Trophoblast cell (in vitro differentiated cells and primary cell): ENCODE measurements at regions not wholly inside any gene's neighbourhood (a gene's known extent, or its start where the extent isn't known, plus 50 kb on each side); places are given as distances from the start of the nearest gene placed in this dataset.
"Not testable (repeated sequence)": the region's sequence is repeated elsewhere in the genome, so short reads cannot be mapped to it uniquely, and the experiment has no call there.

Source experiments
- DNase-seq, 2 donors: peaks; one replicate each; pipeline ENCODE4 v3.0.0-alpha.2; 2016
- H2AFZ ChIP-seq: 2 replicates; pipeline ENCODE4 v1.6.1; 2013; ENCODE audit warnings: low read length, moderate library complexity, mild to moderate bottlenecking; ENCODE audit not compliant: insufficient read depth, poor library complexity
- H2AK5ac ChIP-seq: 2 replicates; pipeline ENCODE4 v1.6.1; 2013; ENCODE audit warnings: mild to moderate bottlenecking, low read length
- H2BK120ac ChIP-seq: 2 replicates; pipeline ENCODE4 v1.6.1; 2013; ENCODE audit warnings: low read length, mild to moderate bottlenecking, moderate library complexity; ENCODE audit not compliant: insufficient read depth, poor library complexity
- H2BK12ac ChIP-seq: 2 replicates; pipeline ENCODE4 v1.6.1; 2013; ENCODE audit warnings: mild to moderate bottlenecking, low read length, moderate library complexity
- H2BK5ac ChIP-seq: 2 replicates; pipeline ENCODE4 v1.6.1; 2013; ENCODE audit warnings: low read length, low read depth, moderate library complexity, mild to moderate bottlenecking; ENCODE audit not compliant: poor library complexity
- H3K14ac ChIP-seq: 2 replicates; pipeline ENCODE4 v1.6.1; 2013; ENCODE audit warnings: mild to moderate bottlenecking, low read length
- H3K18ac ChIP-seq: 2 replicates; pipeline ENCODE4 v1.6.1; 2013; ENCODE audit warnings: mild to moderate bottlenecking, low read length
- H3K23ac ChIP-seq: 2 replicates; pipeline ENCODE4 v1.6.1; 2013; ENCODE audit warnings: low read length
- H3K27ac ChIP-seq: 2 replicates; pipeline ENCODE4 v1.5.1; 2013; ENCODE audit warnings: low read depth, mild to moderate bottlenecking, inconsistent platforms, low read length, moderate library complexity
- H3K27me3 ChIP-seq: 2 replicates; pipeline ENCODE4 v1.6.1; 2013; ENCODE audit warnings: inconsistent platforms, mild to moderate bottlenecking, low read length, moderate library complexity; ENCODE audit not compliant: insufficient read depth
- H3K36me3 ChIP-seq, 2 experiments: 1 replicate in 1 of 2; 2 replicates in 1 of 2; pipeline ENCODE4 v1.6.1; 2013; ENCODE audit warnings: low read length in 2 of 2, mild to moderate bottlenecking in 2 of 2, moderate library complexity in 1 of 2; ENCODE audit not compliant: insufficient read depth in 2 of 2, control insufficient read depth in 1 of 2
- H3K4ac ChIP-seq: 2 replicates; pipeline ENCODE4 v1.6.1; 2013; ENCODE audit warnings: low read depth, mild to moderate bottlenecking, low read length, moderate library complexity
- H3K4me1 ChIP-seq, 2 experiments: 1 replicate in 1 of 2; 2 replicates in 1 of 2; pipeline ENCODE4 v1.6.1; 2013; ENCODE audit warnings: low read length in 2 of 2, mild to moderate bottlenecking in 2 of 2, moderate library complexity in 1 of 2; ENCODE audit not compliant: insufficient read depth in 2 of 2, control insufficient read depth in 1 of 2
- H3K4me2 ChIP-seq: 2 replicates; pipeline ENCODE4 v1.6.1; 2013; ENCODE audit warnings: inconsistent platforms, mild to moderate bottlenecking, low read length, moderate library complexity
- H3K4me3 ChIP-seq: 2 replicates; pipeline ENCODE4 v1.5.1; 2013; ENCODE audit warnings: mild to moderate bottlenecking, low read depth, low read length, inconsistent platforms
- H3K79me1 ChIP-seq: one replicate; pipeline ENCODE4 v1.6.1; 2013; ENCODE audit warnings: low read length
- H3K79me2 ChIP-seq: 2 replicates; pipeline ENCODE4 v1.6.1; 2013; ENCODE audit warnings: low read length, mild to moderate bottlenecking; ENCODE audit not compliant: control insufficient read depth, insufficient read depth, poor library complexity
- H3K9ac ChIP-seq: 2 replicates; pipeline ENCODE4 v1.6.1; 2013; ENCODE audit warnings: mild to moderate bottlenecking, low read length
- H3K9me3 ChIP-seq: 2 replicates; pipeline ENCODE4 v1.6.1; 2013; ENCODE audit warnings: low read depth, mild to moderate bottlenecking, control low read depth, inconsistent platforms, low read length; ENCODE audit not compliant: insufficient read depth
- H4K12ac ChIP-seq: 2 replicates; pipeline ENCODE4 v1.6.1; 2013; ENCODE audit warnings: low read depth, mild to moderate bottlenecking, low read length, moderate library complexity
- H4K8ac ChIP-seq: 2 replicates; pipeline ENCODE4 v1.6.1; 2013; ENCODE audit warnings: low read depth, mild to moderate bottlenecking, low read length, moderate library complexity
- H4K91ac ChIP-seq: one replicate; pipeline ENCODE4 v1.6.1; 2013; ENCODE audit warnings: low read depth, mild to moderate bottlenecking, low read length, moderate library complexity
- WGBS: extraction: QIAGEN DNeasy Blood & Tissue Kit; methylation state at CpG from one replicate; pipeline ENCODE4 v1.1.7; 2013; ENCODE audit warnings: missing lambda C conversion rate; ENCODE audit not compliant: insufficient read length, insufficient coverage; ENCODE audit errors: extremely low coverage; 5-methylcytosine and 5-hydroxymethylcytosine counted together

DNA sequence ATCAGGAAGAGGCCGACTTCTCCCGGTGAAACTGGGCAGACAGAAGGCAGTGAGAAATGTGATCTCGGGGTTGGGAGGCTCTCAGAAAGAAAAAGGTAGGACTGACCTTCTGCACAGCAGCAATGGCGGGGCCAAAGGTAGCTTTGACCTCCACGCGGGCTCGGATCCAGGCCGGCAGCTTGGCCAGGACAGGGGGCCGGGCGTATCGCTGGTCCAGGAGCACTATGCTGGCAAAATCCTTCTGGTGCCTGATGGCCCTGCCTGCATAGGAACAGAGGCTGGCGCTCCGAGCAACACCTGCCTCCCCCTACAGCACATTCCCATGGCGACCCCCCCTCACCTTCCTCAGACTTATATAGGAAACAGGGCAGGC lies 189.1 kb downstream of the KLRB1 start:
- WGBS, result no CpG with 5 or more reads among the region's 14 CpGs

DNA sequence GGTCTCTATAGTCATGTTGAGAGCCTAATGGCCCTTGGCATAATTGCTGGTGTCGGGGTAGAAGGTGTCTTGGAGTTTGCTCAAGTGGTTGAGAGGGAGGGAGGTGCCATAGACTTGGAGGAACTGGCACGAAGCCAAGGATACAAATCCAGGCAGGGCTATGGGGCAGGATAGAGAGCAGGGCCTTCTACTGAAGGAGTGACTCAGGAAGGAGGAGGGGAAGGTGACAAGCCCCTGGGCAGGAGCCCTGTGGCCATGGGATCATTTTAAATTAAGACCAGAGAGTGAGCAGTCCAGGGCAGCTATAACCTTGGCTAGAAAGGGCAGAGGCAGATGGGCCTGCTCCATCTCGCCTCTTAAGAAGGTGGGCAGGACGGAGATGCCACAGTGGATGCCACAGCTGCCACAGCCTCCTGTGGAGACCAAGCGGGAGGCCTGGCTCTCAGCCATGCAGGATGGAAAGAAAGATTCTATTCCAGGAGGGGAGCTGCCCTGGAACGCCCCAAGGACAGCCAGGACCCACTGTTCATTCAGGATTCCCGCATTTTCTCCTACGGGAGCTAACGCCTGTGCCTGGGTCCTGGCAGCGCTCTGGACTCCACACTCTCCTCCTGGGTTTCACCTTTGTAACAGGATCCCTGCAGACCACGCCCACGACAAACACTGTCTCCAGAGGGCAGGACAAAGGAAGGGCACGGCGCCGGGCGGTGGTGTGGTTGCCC lies 189.6 kb downstream of the KLRB1 start:
- not testable (repeated sequence) for H3K23ac ChIP-seq, H3K4me3 ChIP-seq, H3K27me3 ChIP-seq, H2BK5ac ChIP-seq, H4K12ac ChIP-seq, H3K79me2 ChIP-seq, H3K4me1 ChIP-seq, H3K18ac ChIP-seq, H3K9ac ChIP-seq, H3K27ac ChIP-seq, H3K4ac ChIP-seq, DNase-seq, H3K14ac ChIP-seq, H2AFZ ChIP-seq, H3K79me1 ChIP-seq, H3K4me2 ChIP-seq, H3K9me3 ChIP-seq, H2AK5ac ChIP-seq, H2BK12ac ChIP-seq, H2BK120ac ChIP-seq, H3K36me3 ChIP-seq, H4K91ac ChIP-seq, H4K8ac ChIP-seq
- no CpG with 5 or more reads among the region's 16 CpGs for WGBS

More for the DNA sequence above, 189.1 kb downstream of the KLRB1 start:
- H3K9ac ChIP-seq, H3K4me2 ChIP-seq, H3K18ac ChIP-seq, H3K27me3 ChIP-seq, H2AFZ ChIP-seq, H3K27ac ChIP-seq, H3K4me3 ChIP-seq, H2AK5ac ChIP-seq, H2BK12ac ChIP-seq, H3K4ac ChIP-seq, H3K36me3 ChIP-seq, H3K4me1 ChIP-seq, H4K12ac ChIP-seq, H4K8ac ChIP-seq, H3K14ac ChIP-seq, H2BK5ac ChIP-seq, H3K23ac ChIP-seq, H3K79me2 ChIP-seq, H3K9me3 ChIP-seq, H2BK120ac ChIP-seq, H4K91ac ChIP-seq, DNase-seq, H3K79me1 ChIP-seq: not testable (repeated sequence)

DNA sequence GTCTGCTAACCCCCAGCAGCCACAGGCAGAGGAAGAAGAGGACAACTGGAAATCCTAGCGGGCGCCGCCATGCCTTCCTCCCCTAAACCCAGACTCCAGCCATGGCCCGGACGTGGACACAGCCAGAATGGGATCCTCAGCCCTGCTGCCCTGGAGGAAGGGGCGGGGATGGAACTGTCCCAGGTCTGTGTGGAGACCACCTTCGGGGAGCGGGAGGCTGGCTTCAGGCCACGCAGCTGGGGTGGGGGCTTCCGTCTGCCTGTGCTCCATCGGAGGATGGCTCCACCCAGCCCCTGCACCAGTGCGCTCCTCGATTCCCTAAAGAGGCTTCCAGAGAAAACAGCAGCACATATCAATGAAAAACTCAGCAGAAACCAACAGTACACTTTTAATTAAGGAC lies 190.4 kb downstream of the KLRB1 start:
- H4K8ac ChIP-seq, H3K27ac ChIP-seq, H3K9ac ChIP-seq, H2AFZ ChIP-seq, H3K27me3 ChIP-seq, H3K4ac ChIP-seq, H3K79me2 ChIP-seq, DNase-seq, H3K79me1 ChIP-seq, H2BK5ac ChIP-seq, H2BK120ac ChIP-seq, H2AK5ac ChIP-seq, H4K91ac ChIP-seq, H3K14ac ChIP-seq, H2BK12ac ChIP-seq, H3K4me2 ChIP-seq, H3K4me1 ChIP-seq, H3K4me3 ChIP-seq, H3K9me3 ChIP-seq, H3K23ac ChIP-seq, H3K18ac ChIP-seq, H4K12ac ChIP-seq, H3K36me3 ChIP-seq: not testable (repeated sequence)
- WGBS, result no CpG with 5 or more reads among the region's 13 CpGs

DNA sequence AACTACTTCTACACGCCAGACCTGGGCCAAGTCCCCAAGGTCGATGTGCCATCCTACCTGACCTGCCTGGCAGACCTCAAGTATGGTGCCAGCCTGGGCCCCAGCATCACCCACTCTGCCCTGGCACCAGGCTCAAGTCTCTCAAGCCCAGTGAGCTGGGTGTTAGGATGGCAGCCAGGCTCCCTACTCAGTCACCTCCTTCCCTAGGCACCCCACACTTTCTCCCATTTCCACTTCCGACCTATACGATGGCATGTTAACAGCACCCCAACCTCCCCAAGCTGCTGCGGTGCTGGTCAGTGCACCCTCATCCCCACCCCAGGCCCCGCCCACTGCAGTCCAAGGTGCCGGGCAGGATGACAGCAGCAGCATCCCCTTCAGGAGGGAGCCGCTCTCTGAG lies 191.4 kb downstream of the KLRB1 start:
- H3K18ac ChIP-seq, H3K27ac ChIP-seq, H2BK12ac ChIP-seq, H3K4ac ChIP-seq, H3K4me1 ChIP-seq, H3K4me3 ChIP-seq, H3K14ac ChIP-seq, H2BK5ac ChIP-seq, H3K23ac ChIP-seq, H3K9ac ChIP-seq, H3K36me3 ChIP-seq, H3K79me1 ChIP-seq, DNase-seq, H3K27me3 ChIP-seq, H3K9me3 ChIP-seq, H2AK5ac ChIP-seq, H2BK120ac ChIP-seq, H4K91ac ChIP-seq, H4K12ac ChIP-seq, H2AFZ ChIP-seq, H3K4me2 ChIP-seq, H3K79me2 ChIP-seq, H4K8ac ChIP-seq: not testable (repeated sequence)
- WGBS, result no CpG with 5 or more reads among the region's 8 CpGs
